Body of pancreas (tissue), 4 donors: ENCODE measurements at regions not wholly inside any gene's neighbourhood (a gene's known extent, or its start where the extent isn't known, plus 50 kb on each side); places are given as distances from the start of the nearest gene placed in this dataset.

Experiments used
- CTCF ChIP-seq, 7 experiments: fragments of 450-650 bp in 4 of 7; fragments of 200-600 bp in 3 of 7; sonication (generic) in 3 of 7; IDR thresholded peaks; one replicate each; pipeline ENCODE4 v1.5.1; 2016 to 2019; ENCODE audit warnings: antibody characterized with exemption in 7 of 7
- POLR2A ChIP-seq, 3 donors: fragments of 450-650 bp; IDR thresholded peaks; one replicate each; pipeline ENCODE4 v1.6.1; 2016; ENCODE audit warnings: antibody characterized with exemption in 3 of 3, mild to moderate bottlenecking in 2 of 3

GRCh38 chr9:110028676-110029075, 179.3 kb downstream of the C9orf152 start:
- TF ChIP-seq CTCF (IDR thresholded peaks at IDR 0.05) (no peak), POLR2A (IDR thresholded peaks at IDR 0.05) (no peak)
